Stimulated activated CD4-positive, alpha-beta T cell treated with anti-CD3 and anti-CD28 coated beads, Interleukin-4, amount 100 ng/mL, for 1 hour (primary cell): ENCODE measurements at regions not wholly inside any gene's neighbourhood (a gene's known extent, or its start where the extent isn't known, plus 50 kb on each side); places are given as distances from the start of the nearest gene placed in this dataset.
"Not testable (repeated sequence)": the region's sequence is repeated elsewhere in the genome, so short reads cannot be mapped to it uniquely, and the experiment has no call there.

Experiments
- DNase-seq: peaks from one replicate; pipeline ENCODE4 v3.0.0-alpha.2; 2020

GRCh38 chr14:22131749-22132476 lies 457.1 kb downstream of the DAD1 start:
- DNase-seq: no peak

GRCh38 chr14:22124073-22124613 lies 450.5 kb upstream of the OR4E1 start:
- DNase-seq: no peak

GRCh38 chr14:22122829-22123560 lies 449.4 kb upstream of the OR4E1 start:
- DNase-seq: no peak

GRCh38 chr14:22122227-22122818 lies 448.7 kb upstream of the OR4E1 start:
- no peak for DNase-seq

- no peak for DNase-seq
Observed at GRCh38 chr14:22118899-22119477, 445.4 kb upstream of the OR4E1 start.

GRCh38 chr14:22113401-22113800 lies 439.8 kb upstream of the OR4E1 start:
- DNase-seq: no peak

- DNase-seq: peak; percentile 51
Observed at GRCh38 chr14:22112004-22112403, 438.4 kb upstream of the OR4E1 start.

GRCh38 chr14:22107753-22108152 lies 434.1 kb upstream of the OR4E1 start:
- DNase-seq: no peak

GRCh38 chr14:22106700-22107697 lies 433.4 kb upstream of the OR4E1 start:
- DNase-seq: no peak

GRCh38 chr14:22105624-22106006 lies 432.0 kb upstream of the OR4E1 start:
- DNase-seq: no peak

- DNase-seq: no peak
Observed at GRCh38 chr14:22105006-22105623, 431.5 kb upstream of the OR4E1 start.

- DNase-seq: not testable (repeated sequence)
Observed at GRCh38 chr14:22100764-22101120, 427.1 kb upstream of the OR4E1 start.

GRCh38 chr14:22099942-22100763 lies 426.5 kb upstream of the OR4E1 start:
- DNase-seq: peak; percentile 46

GRCh38 chr14:22098435-22098834 lies 424.8 kb upstream of the OR4E1 start:
- DNase-seq: no peak

- DNase-seq: no peak
Observed at GRCh38 chr14:22097586-22098292, 424.1 kb upstream of the OR4E1 start.

- DNase-seq: no peak
Observed at GRCh38 chr14:22097072-22097471, 423.5 kb upstream of the OR4E1 start.

- no peak for DNase-seq
Observed at GRCh38 chr14:22096514-22096895, 422.9 kb upstream of the OR4E1 start.

GRCh38 chr14:22095860-22096513 lies 422.4 kb upstream of the OR4E1 start:
- DNase-seq: no peak

- DNase-seq: no peak
Observed at GRCh38 chr14:22089940-22090339, 416.3 kb upstream of the OR4E1 start.
